Skin of body (tissue), 1 donor: ENCODE measurements at regions not wholly inside any gene's neighbourhood (a gene's known extent, or its start where the extent isn't known, plus 50 kb on each side); places are given as distances from the start of the nearest gene placed in this dataset.
A peak's percentile ranks its signal among the peaks of the same experiment; 100 is the strongest.

Experiments used
- DNase-seq: peaks from one replicate; lab custom pipeline; 2025; lab: John Stamatoyannopoulos, UW

GRCh38 chr9:86893811-86894490, 53.4 kb downstream of the GAS1 start:
- no peak for DNase-seq

- DNase-seq, result no peak
Observed at GRCh38 chr9:86892576-86892975, 54.7 kb downstream of the GAS1 start.

- no peak for DNase-seq
Observed at GRCh38 chr9:86891886-86892437, 55.3 kb downstream of the GAS1 start.

- DNase-seq, result peak; percentile 33
Observed at GRCh38 chr9:86891091-86891490, 56.2 kb downstream of the GAS1 start.

- DNase-seq, result no peak
Observed at GRCh38 chr9:86885232-86885631, 62.1 kb downstream of the GAS1 start.

GRCh38 chr9:86876621-86877196, 70.6 kb downstream of the GAS1 start:
- DNase-seq, result no peak

GRCh38 chr9:86868616-86869015, 78.7 kb downstream of the GAS1 start:
- no peak for DNase-seq

- DNase-seq, result no peak
Observed at GRCh38 chr9:86867804-86868313, 79.4 kb downstream of the GAS1 start.

GRCh38 chr9:86865952-86866351, 81.4 kb downstream of the GAS1 start:
- DNase-seq, result no peak

GRCh38 chr9:86860006-86860405, 87.3 kb downstream of the GAS1 start:
- DNase-seq, result no peak

GRCh38 chr9:86859056-86859455, 88.2 kb downstream of the GAS1 start:
- DNase-seq, result no peak

GRCh38 chr9:86858009-86858408, 89.3 kb downstream of the GAS1 start:
- DNase-seq, result no peak

- DNase-seq, result no peak
Observed at GRCh38 chr9:86856259-86856658, 91.0 kb downstream of the GAS1 start.

- peak; percentile 76 for DNase-seq
Observed at GRCh38 chr9:86854898-86855523, 92.3 kb downstream of the GAS1 start.

- no peak for DNase-seq
Observed at GRCh38 chr9:86846656-86847055, 100.7 kb downstream of the GAS1 start.

GRCh38 chr9:86843206-86843605, 104.1 kb downstream of the GAS1 start:
- DNase-seq, result no peak

GRCh38 chr9:86842573-86842972, 104.7 kb downstream of the GAS1 start:
- DNase-seq, result no peak

- DNase-seq, result no peak
Observed at GRCh38 chr9:86839522-86839921, 107.8 kb downstream of the GAS1 start.

GRCh38 chr9:86838519-86839497, 108.5 kb downstream of the GAS1 start:
- no peak for DNase-seq

GRCh38 chr9:86837345-86837744, 110.0 kb downstream of the GAS1 start:
- no peak for DNase-seq

GRCh38 chr9:86836797-86837196, 110.5 kb downstream of the GAS1 start:
- no peak for DNase-seq
